ENCODE measurements at regions not wholly inside any gene's neighbourhood (a gene's known extent, or its start where the extent isn't known, plus 50 kb on each side); places are given as distances from the start of the nearest gene placed in this dataset.

DNA sequence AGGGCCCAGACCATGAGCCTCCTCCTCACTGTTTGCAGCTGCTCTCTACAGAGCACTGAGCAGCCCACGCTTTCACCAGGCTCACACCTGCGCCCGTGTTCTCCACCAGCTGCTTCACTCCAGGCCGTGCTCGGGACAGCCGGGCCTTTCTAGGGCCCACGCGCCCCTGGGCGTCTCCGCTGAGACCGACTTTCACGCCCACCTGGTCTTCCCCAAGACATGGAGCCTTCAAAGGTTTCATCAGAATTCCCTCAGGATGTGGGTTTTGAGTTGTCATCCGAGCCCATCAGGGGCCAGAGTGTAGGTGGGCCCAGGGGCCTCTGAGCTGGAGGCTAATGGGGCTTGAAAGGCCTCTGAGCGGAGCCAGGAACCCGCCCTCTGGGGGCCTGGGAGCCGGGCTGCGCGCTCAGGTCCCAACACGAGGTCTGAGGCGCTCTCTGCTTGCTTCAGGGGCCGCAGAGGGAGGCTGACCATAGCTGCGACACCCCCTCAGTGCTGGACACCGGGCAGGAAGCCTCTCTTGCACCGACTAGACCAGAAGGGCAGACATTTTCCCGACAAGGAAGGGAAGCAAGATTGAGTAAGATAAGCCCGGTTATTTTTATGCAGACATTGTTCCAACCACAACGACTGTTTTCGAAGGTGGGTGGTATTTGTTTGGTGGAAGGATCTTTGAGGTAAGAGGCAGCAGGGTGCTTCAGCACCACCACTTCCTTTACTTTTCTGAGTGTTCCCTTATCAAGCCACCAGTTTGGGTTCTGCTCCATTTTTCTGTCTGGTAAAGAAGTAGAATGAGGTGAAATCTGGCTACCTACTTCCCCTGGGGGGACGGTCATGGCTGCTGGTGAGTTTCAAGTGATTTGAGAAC lies 125.0 kb upstream of the FUT8 start:
- TF ChIP-seq, protein P1, sequence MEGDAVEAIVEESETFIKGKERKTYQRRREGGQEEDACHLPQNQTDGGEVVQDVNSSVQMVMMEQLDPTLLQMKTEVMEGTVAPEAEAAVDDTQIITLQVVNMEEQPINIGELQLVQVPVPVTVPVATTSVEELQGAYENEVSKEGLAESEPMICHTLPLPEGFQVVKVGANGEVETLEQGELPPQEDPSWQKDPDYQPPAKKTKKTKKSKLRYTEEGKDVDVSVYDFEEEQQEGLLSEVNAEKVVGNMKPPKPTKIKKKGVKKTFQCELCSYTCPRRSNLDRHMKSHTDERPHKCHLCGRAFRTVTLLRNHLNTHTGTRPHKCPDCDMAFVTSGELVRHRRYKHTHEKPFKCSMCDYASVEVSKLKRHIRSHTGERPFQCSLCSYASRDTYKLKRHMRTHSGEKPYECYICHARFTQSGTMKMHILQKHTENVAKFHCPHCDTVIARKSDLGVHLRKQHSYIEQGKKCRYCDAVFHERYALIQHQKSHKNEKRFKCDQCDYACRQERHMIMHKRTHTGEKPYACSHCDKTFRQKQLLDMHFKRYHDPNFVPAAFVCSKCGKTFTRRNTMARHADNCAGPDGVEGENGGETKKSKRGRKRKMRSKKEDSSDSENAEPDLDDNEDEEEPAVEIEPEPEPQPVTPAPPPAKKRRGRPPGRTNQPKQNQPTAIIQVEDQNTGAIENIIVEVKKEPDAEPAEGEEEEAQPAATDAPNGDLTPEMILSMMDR (IDR thresholded peaks at IDR 0.05): no peak
- TF ChIP-seq POLR2A (IDR thresholded peaks at IDR 0.05): no peak
